GM19238 (cell line): ENCODE measurements at regions not wholly inside any gene's neighbourhood (a gene's known extent, or its start where the extent isn't known, plus 50 kb on each side); places are given as distances from the start of the nearest gene placed in this dataset.

Experiments
- DNase-seq: peaks from one replicate; pipeline ENCODE4 v3.0.0; 2011; ENCODE audit warnings: low spot score; ENCODE audit not compliant: insufficient read length

GRCh38 chr4:26137288-26137687 is 183.5 kb upstream of the RBPJ start:
- no peak for DNase-seq

DNA sequence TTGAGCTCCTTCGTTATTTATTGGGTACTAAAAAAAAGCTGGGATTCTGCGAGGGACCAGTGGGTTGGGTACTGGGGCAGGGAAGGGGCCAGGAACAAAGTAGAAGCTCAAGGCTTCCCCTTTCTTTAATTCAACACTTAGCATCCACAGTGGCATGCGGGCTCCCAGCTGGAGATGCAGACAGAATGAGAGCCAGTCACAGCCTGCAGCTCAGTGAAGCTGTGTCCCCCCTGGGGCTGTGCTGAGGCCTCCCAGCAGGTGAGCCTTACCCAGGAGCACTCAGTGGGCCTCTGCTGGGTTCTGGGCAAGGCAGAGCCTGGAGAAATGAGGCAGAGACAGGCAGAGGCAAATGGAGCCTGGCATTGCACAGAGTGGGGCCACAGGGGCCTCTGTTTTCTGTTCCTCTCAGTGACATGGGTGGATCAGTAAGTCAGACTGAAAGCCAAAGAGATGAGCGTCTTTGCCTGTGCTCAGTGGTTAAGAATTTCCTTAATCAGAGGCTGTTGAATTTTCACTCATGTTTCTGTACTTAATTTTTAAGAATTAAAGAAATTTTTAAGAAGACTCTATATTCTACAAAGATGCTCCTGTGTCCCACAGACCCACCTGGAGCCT is 181.4 kb upstream of the RBPJ start:
- no peak for DNase-seq

DNA sequence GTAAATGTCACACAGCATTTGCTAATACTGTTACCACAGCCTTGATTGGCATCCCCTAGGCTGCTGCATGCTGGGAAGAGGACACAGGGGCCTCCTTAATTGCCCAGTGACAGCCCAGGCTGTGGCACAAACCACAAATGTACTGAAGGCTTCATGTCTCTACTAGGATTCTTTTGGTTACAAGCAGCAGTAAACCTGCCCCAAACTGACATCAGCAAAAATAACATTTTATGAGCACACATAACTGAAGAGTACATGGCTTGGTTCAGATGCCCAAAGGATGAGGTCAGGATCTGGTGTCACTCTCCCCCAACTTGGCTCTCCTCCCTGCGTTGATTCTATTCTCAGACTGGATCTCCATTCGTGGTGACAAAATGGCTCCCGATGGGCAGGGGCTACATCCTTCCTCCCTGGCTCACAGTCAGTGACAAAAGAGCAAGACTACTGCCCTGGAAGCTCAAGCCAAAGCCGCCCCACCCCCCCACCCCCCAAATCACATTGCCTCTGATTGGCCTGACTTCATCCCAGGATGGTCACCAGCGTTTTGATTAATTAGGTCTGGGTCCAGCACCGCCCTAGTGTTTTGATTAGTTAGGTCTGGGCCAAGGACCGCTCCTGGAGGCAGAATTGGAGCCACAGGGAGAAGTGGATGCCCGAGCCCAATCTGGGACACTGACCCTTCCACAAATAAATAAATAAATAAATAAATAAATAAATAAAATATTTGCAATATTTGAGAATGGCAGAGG is 180.5 kb upstream of the RBPJ start:
- no peak for DNase-seq

DNA sequence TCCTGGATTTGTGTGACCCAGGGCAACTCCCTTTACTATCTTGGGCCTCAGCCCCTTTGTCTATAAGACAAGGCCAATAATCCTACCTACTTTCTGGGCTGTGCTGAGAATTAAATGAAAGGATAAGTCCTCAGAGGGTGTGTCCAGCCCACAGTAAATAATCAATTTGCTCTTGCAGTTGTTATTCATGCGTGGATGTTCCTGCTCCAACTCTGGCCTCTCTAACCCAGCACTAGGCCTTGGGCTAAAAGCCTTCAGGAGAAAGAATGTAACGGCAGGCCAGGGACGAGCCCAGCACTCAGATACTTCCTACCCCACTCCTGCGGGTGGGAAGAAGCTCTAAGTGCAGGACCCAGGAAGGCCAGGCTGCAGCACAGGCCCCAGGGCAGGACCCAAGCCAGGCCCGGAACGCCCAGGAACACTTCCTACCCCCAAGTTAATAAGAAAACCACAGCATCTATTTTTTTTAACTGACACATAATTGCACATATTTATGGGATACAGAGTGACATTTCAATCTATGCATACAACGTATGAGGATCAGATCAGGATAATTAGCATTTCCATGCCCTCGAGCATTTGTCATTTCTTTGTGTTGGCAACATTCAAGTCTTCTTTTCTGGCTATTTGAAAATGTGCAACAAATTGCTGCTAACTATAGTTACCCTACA is 179.6 kb upstream of the RBPJ start:
- no peak for DNase-seq

DNA sequence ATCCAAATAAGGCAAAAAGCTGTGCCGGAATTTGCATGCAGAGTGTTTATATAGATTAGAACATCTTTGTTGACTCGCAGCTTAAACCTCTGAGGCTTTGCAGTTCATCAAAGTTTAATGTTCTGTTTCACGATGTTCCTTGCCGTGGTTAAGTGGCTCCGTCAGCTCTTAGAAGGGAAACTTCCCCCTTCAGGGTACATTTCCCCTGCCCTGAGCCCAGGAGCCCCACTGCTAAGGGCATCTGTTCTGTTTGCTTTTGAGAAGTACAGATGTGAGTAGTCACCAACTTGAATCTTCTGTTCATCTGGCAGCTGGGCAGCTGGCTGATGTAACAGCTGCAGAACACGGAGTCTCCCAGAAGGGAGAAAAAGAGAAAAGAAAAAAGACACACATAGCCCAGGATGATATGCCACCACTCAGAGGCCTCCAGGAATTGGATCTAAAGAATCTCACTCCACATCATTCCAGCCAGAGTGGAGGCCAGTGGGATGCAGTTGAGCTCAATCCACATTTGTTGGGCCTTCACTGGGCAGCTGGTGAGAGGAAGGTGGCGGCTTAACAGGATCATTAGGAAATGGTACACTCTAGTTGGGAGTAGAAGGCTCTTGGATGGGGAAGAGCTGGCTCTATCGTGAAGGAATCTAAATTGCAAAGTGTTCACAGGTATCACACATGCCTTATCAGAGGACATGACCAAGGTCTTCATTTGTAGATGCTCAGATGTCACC is 178.7 kb upstream of the RBPJ start:
- no peak for DNase-seq

DNA sequence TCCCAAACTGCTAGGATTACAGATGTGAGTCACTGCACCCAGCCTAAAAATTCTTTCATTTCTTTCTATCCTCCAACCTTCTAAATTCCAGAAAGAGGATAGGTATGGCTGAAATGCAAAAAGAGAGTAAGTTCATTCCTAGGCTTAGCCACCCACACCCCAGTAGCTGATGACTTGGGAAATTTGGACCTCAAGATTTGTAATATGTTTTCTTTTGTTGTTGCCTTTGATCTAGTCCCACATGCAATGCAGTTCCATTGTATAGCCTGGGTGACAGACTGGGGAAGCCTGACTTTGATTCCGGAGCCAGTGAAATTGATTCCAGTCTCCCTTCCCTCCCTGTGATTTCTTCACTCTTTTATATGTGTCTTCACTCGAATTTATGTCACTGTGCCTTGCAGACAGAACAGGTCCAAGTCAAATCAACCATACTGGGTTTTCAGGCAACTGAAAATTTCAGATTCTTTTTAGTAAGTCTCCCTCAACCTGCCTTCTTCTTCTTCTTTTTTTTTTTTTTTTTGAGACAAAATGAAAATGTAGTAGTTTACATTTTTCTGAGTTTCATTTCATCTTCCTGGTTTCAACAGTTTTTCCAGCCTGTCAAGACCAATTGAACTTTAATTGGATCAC is 176.2 kb upstream of the RBPJ start:
- no peak for DNase-seq

DNA sequence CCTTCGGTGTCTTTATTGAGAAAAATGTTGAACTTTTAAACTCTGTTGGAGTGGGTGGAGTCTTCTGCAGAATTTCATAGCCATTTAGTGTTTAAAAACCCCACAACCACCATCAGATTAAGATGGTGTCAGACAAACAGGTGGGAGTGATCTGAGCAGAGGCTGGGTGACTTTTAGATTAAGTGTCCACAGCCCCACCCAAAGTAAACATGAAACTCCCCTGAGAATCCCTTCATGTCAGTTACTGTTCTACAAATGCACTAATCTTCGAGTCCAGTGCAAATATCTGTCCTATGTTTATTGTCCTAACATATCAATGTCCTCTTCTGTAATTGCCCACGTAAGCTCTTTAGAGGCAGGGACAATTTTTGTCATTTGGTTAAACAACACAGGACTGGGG is 175.6 kb upstream of the RBPJ start:
- DNase-seq, result no peak

DNA sequence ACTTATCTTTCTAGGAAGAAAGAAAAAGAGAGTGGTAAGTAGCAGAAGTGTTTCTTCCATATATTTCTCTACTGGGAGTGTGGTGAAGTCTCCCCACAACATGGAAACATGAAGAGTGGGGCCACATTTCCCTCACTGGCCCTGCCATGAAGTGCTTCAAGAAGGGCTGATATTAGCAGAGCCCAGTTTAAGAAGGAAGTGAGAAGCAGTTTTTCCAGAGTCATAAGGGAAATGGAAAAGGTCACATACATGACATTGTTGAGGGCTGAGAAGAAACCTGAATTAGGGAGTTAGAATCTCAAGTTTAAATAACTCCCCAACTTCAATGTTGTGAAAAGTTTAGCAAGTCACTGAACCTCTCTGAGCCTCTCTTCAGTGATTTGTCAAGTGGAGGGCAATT is 171.9 kb upstream of the RBPJ start:
- DNase-seq, result no peak

- DNase-seq, result no peak
Measured at GRCh38 chr4:26150948-26151347, 169.9 kb upstream of the RBPJ start.

GRCh38 chr4:26151615-26152014 is 169.2 kb upstream of the RBPJ start:
- no peak for DNase-seq

GRCh38 chr4:26152056-26152455 is 168.8 kb upstream of the RBPJ start:
- no peak for DNase-seq

DNA sequence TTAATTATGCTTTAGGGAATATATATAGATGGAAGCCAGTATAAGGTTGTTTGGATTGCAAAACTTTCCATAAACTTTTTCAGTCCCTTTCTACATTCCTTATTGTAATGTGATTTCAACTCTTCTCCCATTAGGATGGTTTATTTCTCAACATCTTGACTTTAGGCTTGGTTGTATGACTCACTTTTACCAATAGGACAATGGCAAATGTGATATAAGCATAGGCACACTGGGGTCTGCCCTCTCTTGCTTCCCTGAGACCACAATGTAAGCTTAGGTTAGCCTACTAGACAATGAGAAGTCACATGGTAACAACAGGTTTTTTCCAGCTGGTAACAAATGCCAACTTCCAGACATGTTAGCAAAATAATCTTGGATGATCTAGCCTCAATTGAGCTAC is 163.3 kb upstream of the RBPJ start:
- no peak for DNase-seq

GRCh38 chr4:26160591-26160990 is 160.2 kb upstream of the RBPJ start:
- DNase-seq, result no peak

DNA sequence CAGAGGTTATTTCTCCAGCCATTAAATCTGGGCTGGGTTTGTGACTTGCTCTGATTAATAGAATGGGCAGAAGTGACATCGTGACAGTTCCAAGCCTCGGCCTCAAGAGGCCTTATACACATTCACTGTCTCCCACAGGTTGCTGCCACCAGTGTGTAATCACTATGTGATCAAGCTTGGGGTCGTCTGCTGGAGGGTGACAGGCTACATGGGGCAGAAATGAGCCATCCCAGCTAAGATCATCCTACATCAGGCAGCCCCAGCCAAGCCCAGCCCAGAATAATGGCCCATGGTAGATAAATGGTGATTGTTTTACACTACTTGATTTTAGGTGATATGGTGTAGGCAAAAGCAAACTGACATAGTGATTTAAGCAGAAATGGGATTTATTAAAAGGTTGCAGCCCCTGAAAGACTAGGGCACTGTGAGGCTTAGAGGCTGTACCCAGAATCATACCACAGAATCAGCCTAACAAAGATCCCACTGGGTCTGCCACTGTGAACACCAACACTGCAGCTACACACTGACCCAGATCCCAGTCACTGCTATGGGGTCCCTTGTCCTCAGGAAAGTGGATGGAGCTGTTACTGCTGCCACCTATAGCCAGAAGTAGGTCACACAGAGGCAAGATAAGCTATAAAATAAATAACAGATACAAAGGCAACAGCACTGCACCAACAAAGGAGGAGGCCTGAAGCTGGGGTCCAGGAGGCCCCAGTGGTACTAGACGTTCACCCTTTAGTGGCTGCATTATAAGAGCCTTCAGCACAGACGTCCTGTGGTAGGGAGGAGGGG is 159.6 kb upstream of the RBPJ start:
- no peak for DNase-seq

DNA sequence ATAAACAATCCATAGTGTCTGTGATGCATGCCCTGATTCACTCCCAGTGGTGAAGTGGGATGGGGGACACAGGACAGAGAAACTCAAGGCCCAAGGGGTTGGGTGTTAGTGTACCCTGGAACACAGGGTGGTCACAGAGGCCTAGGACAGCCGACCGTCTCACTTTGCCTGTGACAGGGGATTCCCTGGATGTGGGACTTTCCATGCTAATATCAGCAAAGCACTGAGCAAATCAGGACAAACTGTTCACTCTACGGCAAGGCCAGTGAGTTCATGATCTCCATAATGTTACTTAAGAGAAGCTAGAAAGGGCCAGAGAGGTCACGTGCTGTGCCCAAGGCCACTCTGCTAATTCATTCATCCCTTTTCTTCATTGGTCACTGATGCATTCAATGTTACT is 158.7 kb upstream of the RBPJ start:
- no peak for DNase-seq

DNA sequence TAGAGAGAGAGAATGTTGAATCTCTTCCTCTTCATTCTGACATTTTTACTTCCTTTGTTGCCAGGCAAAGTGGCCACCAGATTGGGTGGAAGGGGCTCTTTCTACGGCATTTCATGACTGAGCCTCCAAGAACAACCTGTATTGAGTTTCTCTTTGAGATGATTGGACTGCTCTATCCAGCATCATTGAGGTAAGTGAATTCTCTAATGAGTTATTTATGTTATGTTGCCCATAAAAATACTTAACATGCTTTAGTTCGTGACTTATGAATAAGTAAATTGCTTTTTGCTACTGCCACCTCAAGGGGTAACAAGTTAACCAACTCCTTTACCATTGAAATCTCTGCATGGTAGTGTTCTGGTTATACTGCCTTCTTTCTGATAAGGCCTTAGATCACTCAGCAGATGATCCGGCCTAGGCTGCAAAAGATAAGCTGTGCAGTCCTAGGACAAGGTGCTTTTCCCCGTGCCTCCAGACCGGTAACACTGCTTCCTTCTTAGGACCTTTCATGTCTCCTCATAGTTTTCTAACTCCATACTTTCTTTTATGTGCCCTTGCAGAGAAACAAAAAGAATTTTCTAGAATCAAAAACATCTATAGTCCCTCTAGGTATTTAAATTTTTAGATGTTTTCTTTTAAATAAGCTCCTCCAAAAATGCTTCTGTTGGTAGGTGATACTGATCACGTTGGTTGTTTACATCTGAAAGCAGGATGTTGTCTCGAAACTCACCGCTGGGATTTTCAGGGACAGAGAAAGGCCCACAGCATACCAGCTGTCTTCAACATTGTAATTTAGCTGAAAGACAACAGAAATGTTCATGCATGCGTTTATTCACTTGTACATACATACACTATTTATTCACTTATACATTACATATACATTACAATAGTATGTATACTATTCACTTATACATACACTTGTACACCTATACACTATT is 157.1 kb upstream of the RBPJ start:
- no peak for DNase-seq

GRCh38 chr4:26171501-26171900 is 149.3 kb upstream of the RBPJ start:
- no peak for DNase-seq

GRCh38 chr4:26171941-26172340 is 148.9 kb upstream of the RBPJ start:
- DNase-seq, result no peak

DNA sequence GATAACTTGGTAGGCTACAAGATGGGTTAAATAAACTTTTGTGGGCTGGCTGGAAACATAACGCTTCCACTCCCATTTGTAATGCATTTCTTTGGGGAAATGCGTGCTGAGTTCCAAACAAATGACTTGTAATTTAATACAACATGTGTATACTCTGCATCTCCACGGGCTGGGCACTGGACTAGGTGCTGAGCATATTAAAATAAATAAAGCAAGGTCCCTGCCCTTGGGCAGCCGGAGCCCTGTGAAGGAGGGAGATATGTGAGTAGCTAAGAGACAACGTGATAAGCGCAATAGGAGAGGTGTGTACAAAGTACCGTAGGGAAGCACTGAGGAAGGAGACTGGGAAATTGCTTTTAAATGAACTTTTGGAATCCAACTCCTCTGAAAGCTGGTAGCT is 147.2 kb upstream of the RBPJ start:
- DNase-seq, result no peak

DNA sequence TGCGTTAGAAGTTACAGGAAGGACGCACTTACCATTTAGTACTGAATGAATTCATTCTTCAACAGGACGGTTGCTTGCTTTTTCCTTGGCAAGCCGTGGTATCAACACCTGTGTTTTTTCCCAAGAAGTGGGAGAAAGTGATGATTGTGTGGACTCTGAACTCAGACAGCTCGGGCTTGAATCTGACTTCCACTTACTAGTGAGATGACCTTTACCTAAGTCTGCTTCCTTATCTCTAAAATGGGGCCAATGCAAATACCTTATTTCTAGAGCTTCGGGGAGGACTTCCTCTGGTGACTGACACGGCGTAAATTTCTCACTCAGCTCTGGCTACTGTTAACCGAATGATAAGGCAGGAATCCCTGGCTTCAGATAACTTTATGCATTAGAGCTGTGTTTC is 146.8 kb upstream of the RBPJ start:
- no peak for DNase-seq
